PC-9 (cell line): ENCODE measurements at regions not wholly inside any gene's neighbourhood (a gene's known extent, or its start where the extent isn't known, plus 50 kb on each side); places are given as distances from the start of the nearest gene placed in this dataset.

Source experiments
- BruUV-seq: library from RNA; stranded (reverse); fragments of 400-500 nt; replicated peaks from 2 replicates; lab custom pipeline; 2021; lab: Mats Ljungman, UMichigan
- CTCF ChIA-PET: fragments of 300-600 bp; sonication (Branson Sonifier 250); formaldehyde crosslinking; loops from one replicate; lab custom pipeline; 2022; ENCODE audit warnings: antibody characterized with exemption; lab: Charles Lee
- POLR2A ChIA-PET: fragments of 300-600 bp; sonication (Branson Sonifier 250); formaldehyde crosslinking; loops from one replicate; lab custom pipeline; 2022; ENCODE audit warnings: antibody characterized with exemption; ENCODE audit not compliant: unreplicated experiment; lab: Charles Lee
- DNase-seq, 2 experiments: peaks; one replicate each; pipeline versions ENCODE4 v3.0.0 to v3.0.0-alpha.2; 2015 to 2022; ENCODE audit warnings: mixed read lengths in 1 of 2
- H2AFZ ChIP-seq: fragments of 200-600 bp; sonication (generic); 2 replicates; pipeline ENCODE4 v1.8.1; 2017; ENCODE audit warnings: antibody characterized with exemption
- H3F3A ChIP-seq: fragments of 200-600 bp; sonication (generic); 2 replicates; pipeline ENCODE4 v1.8.1; 2017; ENCODE audit warnings: antibody characterized with exemption, mild to moderate bottlenecking, low read depth; ENCODE audit not compliant: insufficient read depth
- H3K27ac ChIP-seq: fragments of 200-600 bp; sonication (generic); 2 replicates; pipeline ENCODE4 v1.6.1; 2016; ENCODE audit warnings: mixed run types
- H3K27me3 ChIP-seq: fragments of 200-600 bp; sonication (generic); 2 replicates; pipeline ENCODE4 v1.6.1; 2016; ENCODE audit warnings: low read depth, mixed run types; ENCODE audit not compliant: insufficient read depth
- H3K36me3 ChIP-seq: fragments of 200-600 bp; sonication (generic); 2 replicates; pipeline ENCODE4 v1.6.1; 2016; ENCODE audit warnings: low read depth, mixed run types
- H3K4me1 ChIP-seq: fragments of 200-600 bp; sonication (generic); replicated peaks from 2 replicates; pipeline ENCODE4 v1.6.1; 2016; ENCODE audit warnings: mixed run types; ENCODE audit not compliant: insufficient read depth
- H3K4me2 ChIP-seq: fragments of 200-600 bp; sonication (generic); 2 replicates; pipeline ENCODE4 v1.6.1; 2017; ENCODE audit warnings: mixed run types
- H3K4me3 ChIP-seq: fragments of 200-600 bp; sonication (generic); 2 replicates; pipeline ENCODE4 v1.6.1; 2016; ENCODE audit warnings: mixed run types
- H3K79me2 ChIP-seq: fragments of 200-600 bp; sonication (generic); 2 replicates; pipeline ENCODE4 v1.6.1; 2017; ENCODE audit warnings: low read depth, mixed run types
- H3K9me2 ChIP-seq: fragments of 200-600 bp; sonication (generic); 2 replicates; pipeline ENCODE4 v1.8.1; 2017; ENCODE audit warnings: mild to moderate bottlenecking; ENCODE audit not compliant: insufficient read depth
- H3K9me3 ChIP-seq: fragments of 200-600 bp; sonication (generic); 2 replicates; pipeline ENCODE4 v1.8.1; 2016; ENCODE audit warnings: low read depth; ENCODE audit not compliant: insufficient read depth
- H4K20me1 ChIP-seq: fragments of 200-600 bp; sonication (generic); 2 replicates; pipeline ENCODE4 v1.8.1; 2017; ENCODE audit not compliant: insufficient read depth
- CTCF ChIP-seq: fragments of 200-600 bp; sonication (generic); conservative IDR thresholded peaks from 2 replicates; pipeline ENCODE4 v1.6.1; 2017; ENCODE audit warnings: mixed run types, antibody characterized with exemption, mild to moderate bottlenecking, moderate library complexity
- EZH2 ChIP-seq: fragments of 200-600 bp; sonication (generic); IDR thresholded peaks from 2 replicates; pipeline ENCODE4 v1.8.0; 2017; ENCODE audit warnings: antibody characterized with exemption, low read depth
- intact Hi-C: fragments of 100-400 bp; cut with micrococcal nuclease; formaldehyde crosslinking; loops from one replicate; pipeline ENCODE4 v1.10.0; 2022; ENCODE audit not compliant: unreplicated experiment

- H3K27me3 ChIP-seq, result peaks cover 2% of the 10 kb centered on the region
- no peak overlapping the region for H3K27ac ChIP-seq
- ChIA-PET POLR2A (no interaction called here), CTCF (no interaction called here)
- H4K20me1 ChIP-seq, result no peaks in the 10 kb centered on the region
- no peaks in the 10 kb centered on the region for H3K36me3 ChIP-seq
- BruUV-seq, result no TSS peak
- no peak overlapping the region for H3K4me2 ChIP-seq
- no peaks in the 10 kb centered on the region for H3K9me3 ChIP-seq
- TF ChIP-seq EZH2, result no peak
- no peak for TF ChIP-seq CTCF
- no peaks in the 10 kb centered on the region for H3F3A ChIP-seq
- no peak overlapping the region for H2AFZ ChIP-seq
- no peaks in the 10 kb centered on the region for H3K4me1 ChIP-seq
- intact Hi-C loops, result no loop called here
- DNase-seq, result no peak
- no peak overlapping the region for H3K4me3 ChIP-seq
- H3K79me2 ChIP-seq, result no peaks in the 10 kb centered on the region
- H3K9me2 ChIP-seq, result no peaks in the 10 kb centered on the region
Observed at GRCh38 chr1:4310396-4310923, 343.9 kb upstream of the AJAP1 start.

DNA sequence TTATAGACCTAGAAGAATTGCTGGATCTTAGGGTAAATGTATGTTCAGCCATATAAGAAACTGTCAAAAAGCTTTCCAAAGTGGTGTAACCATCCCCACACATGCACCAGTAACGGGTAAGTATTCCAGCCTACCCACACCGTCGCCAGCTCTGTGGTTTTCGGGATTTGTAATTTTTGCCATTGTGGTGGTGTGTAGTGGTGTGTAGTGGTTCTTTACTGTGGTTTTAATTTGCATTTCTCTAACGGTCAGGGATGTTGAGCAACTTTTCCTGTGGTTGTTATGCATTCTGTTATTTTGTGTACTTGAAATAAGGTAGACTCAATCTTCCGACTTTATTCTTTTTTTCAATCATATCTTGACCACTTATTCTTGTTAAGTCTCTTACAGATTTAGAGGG, 342.4 kb upstream of the AJAP1 start:
- CTCF ChIA-PET, result no interaction called here
- TF ChIP-seq CTCF (no peak), EZH2 (no peak)
- H2AFZ ChIP-seq, result no peak overlapping the region
- H3K4me1 ChIP-seq, result no peaks in the 10 kb centered on the region
- POLR2A ChIA-PET, result no interaction called here
- H3K9me3 ChIP-seq, result no peaks in the 10 kb centered on the region
- no peaks in the 10 kb centered on the region for H4K20me1 ChIP-seq
- no peak overlapping the region for H3K4me3 ChIP-seq
- no peaks in the 10 kb centered on the region for H3F3A ChIP-seq
- no peak for DNase-seq
- no TSS peak for BruUV-seq
- H3K9me2 ChIP-seq, result no peaks in the 10 kb centered on the region
- H3K27ac ChIP-seq, result no peak overlapping the region
- no peak overlapping the region for H3K4me2 ChIP-seq
- peaks cover 2% of the 10 kb centered on the region for H3K27me3 ChIP-seq
- no peaks in the 10 kb centered on the region for H3K36me3 ChIP-seq
- intact Hi-C loops, result no loop called here
- no peaks in the 10 kb centered on the region for H3K79me2 ChIP-seq

- CTCF ChIA-PET, result no interaction called here
- BruUV-seq, result no TSS peak
- POLR2A ChIA-PET, result no interaction called here
Observed at GRCh38 chr1:4315202-4315601, 339.2 kb upstream of the AJAP1 start.

More at GRCh38 chr1:4315202-4315601, 339.2 kb upstream of the AJAP1 start:
- Histone ChIP-seq H3K4me3 (no peak overlapping the region), H3F3A (no peaks in the 10 kb centered on the region), H3K79me2 (no peaks in the 10 kb centered on the region), H3K4me1 (no peaks in the 10 kb centered on the region), H3K9me3 (no peaks in the 10 kb centered on the region), H3K9me2 (no peaks in the 10 kb centered on the region), H3K36me3 (no peaks in the 10 kb centered on the region), H3K27me3 (peaks cover 2% of the 10 kb centered on the region), H3K4me2 (no peak overlapping the region), H3K27ac (no peak overlapping the region), H2AFZ (no peak overlapping the region), H4K20me1 (no peaks in the 10 kb centered on the region)
- intact Hi-C loops, result no loop called here
- no peak for DNase-seq
- TF ChIP-seq EZH2, result no peak
- no peak for TF ChIP-seq CTCF
